ENCODE measurements at regions not wholly inside any gene's neighbourhood (a gene's known extent, or its start where the extent isn't known, plus 50 kb on each side); places are given as distances from the start of the nearest gene placed in this dataset.

DNA sequence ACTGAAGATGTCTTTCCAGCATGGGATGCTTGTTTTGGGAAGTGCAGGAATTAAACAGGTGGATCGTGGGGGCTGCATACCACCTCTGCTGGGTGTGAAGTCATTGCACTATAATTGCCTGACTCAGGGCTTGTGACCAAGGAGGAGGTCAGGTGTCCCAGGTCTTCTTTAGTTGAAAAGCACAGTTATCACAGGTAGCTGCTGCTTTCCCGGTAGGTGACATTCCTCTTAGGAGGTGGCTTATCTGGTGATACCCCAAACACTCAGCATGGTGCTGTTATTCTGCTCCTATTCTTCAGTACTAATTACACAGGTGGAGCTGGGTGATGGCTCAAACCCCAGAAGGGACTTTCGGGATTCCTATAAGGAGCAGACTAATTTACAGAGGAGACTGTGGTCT, 320.3 kb upstream of the PLXNA2 start:
- no peak for TF ChIP-seq POLR2A (IDR thresholded peaks at IDR 0.05)
- TF ChIP-seq CTCF (IDR thresholded peaks at IDR 0.05): no peak

Measured in lower leg skin (tissue), 3 donors.